Tibial artery (tissue), 4 donors: ENCODE measurements at regions not wholly inside any gene's neighbourhood (a gene's known extent, or its start where the extent isn't known, plus 50 kb on each side); places are given as distances from the start of the nearest gene placed in this dataset.

Experiments
- DNase-seq, 2 donors: peaks; one replicate each; pipeline ENCODE4 v3.0.0-alpha.2; 2019
- H3K27ac ChIP-seq, 2 donors: fragments of 200-600 bp; sonication (generic) in 1 of 2; 1 replicate in 1 of 2; 2 replicates in 1 of 2; pipeline ENCODE4 v1.5.1; 2018 to 2019; ENCODE audit warnings: mild to moderate bottlenecking in 1 of 2
- H3K27me3 ChIP-seq, 2 donors: fragments of 200-600 bp; sonication (generic) in 1 of 2; one replicate each; pipeline versions ENCODE4 v1.5.1 to v1.6.0; 2016 to 2019
- H3K36me3 ChIP-seq, 3 donors: fragments of 200-600 bp; sonication (generic) in 2 of 3; one replicate each; pipeline ENCODE4 v1.5.1; 2016 to 2019; ENCODE audit warnings: mild to moderate bottlenecking in 2 of 3
- H3K4me1 ChIP-seq, 4 donors: fragments of 200-600 bp; sonication (generic) in 2 of 4; 1 replicate in 3 of 4; 2 replicates in 1 of 4; pipeline ENCODE4 v1.5.1; 2016 to 2019
- H3K4me3 ChIP-seq, 2 donors: fragments of 200-600 bp; sonication (generic) in 1 of 2; 1 replicate in 1 of 2; 2 replicates in 1 of 2; pipeline ENCODE4 v1.5.1; 2018 to 2019; ENCODE audit warnings: mild to moderate bottlenecking in 2 of 2
- H3K9me3 ChIP-seq, 3 donors: fragments of 200-600 bp; sonication (generic) in 1 of 3; one replicate each; pipeline ENCODE4 v1.5.1; 2016 to 2019
- intact Hi-C: fragments of 100-400 bp; cut with DNase I; formaldehyde crosslinking; loops from one replicate; pipeline ENCODE4 v1.15.0; 2023; ENCODE audit warnings: low total_unique reads
- TF ChIP-seq, protein P1 (sequence below), 2 experiments: fragments of 200-600 bp in 1 of 2; fragments of 450-650 bp in 1 of 2; IDR thresholded peaks; one replicate each; pipeline ENCODE4 v1.5.1; 2017 to 2019; ENCODE audit warnings: antibody characterized with exemption in 2 of 2, mild to moderate bottlenecking in 1 of 2, moderate library complexity in 1 of 2

DNA sequence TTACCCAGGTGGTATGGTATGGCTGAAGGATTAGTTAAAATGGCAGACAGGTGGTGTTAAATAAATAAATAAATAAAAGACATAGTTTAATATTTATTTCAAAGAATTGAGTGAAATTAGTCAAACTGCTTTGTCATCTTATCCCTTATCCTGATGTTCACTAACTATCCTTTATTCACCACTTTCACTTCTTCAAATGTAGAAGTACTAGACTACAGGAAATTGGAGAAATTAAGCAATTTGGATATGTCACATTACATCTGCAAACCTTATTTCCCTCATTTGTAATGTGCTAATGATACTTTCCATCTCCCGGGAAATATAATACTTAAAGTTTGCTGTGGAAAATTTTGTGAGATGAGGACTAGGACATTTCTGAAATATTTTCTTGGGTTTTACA lies 1195.7 kb downstream of the LRFN5 start:
- Histone ChIP-seq H3K4me1 (no peaks in the 10 kb centered on the region), H3K27ac (no peak overlapping the region), H3K4me3 (no peak overlapping the region), H3K36me3 (no peaks in the 10 kb centered on the region), H3K27me3 (no peaks in the 10 kb centered on the region), H3K9me3 (no peaks in the 10 kb centered on the region)
- intact Hi-C loops, result no loop called here
- no peak for DNase-seq
- TF ChIP-seq, protein P1, sequence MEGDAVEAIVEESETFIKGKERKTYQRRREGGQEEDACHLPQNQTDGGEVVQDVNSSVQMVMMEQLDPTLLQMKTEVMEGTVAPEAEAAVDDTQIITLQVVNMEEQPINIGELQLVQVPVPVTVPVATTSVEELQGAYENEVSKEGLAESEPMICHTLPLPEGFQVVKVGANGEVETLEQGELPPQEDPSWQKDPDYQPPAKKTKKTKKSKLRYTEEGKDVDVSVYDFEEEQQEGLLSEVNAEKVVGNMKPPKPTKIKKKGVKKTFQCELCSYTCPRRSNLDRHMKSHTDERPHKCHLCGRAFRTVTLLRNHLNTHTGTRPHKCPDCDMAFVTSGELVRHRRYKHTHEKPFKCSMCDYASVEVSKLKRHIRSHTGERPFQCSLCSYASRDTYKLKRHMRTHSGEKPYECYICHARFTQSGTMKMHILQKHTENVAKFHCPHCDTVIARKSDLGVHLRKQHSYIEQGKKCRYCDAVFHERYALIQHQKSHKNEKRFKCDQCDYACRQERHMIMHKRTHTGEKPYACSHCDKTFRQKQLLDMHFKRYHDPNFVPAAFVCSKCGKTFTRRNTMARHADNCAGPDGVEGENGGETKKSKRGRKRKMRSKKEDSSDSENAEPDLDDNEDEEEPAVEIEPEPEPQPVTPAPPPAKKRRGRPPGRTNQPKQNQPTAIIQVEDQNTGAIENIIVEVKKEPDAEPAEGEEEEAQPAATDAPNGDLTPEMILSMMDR (IDR thresholded peaks at IDR 0.05), result no peak

DNA sequence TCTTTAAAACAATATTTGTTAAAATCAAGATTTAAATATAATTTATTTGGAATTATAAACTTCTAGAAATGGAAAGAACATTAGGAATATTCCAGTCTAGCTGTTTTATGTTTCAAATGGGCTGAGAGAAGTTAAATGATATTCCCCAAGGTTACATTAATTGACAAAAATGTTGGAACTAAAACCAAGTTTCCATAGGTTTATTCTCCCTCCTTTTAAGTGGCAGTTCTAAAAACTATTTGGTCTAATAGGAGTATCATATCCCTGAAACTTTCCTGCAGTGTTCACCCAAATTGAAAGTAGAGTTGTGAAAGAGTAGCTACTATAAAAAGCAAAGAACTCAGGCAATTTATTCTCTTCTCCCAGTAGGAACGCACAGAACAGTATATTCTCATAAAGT lies 1185.5 kb downstream of the LRFN5 start:
- intact Hi-C loops, result no loop called here
- DNase-seq, result no peak
- H3K9me3 ChIP-seq, result no peaks in the 10 kb centered on the region
- no peaks in the 10 kb centered on the region for H3K27me3 ChIP-seq
- TF ChIP-seq, protein P1 (IDR thresholded peaks at IDR 0.05), result no peak
- H3K4me1 ChIP-seq, result no peaks in the 10 kb centered on the region
- H3K36me3 ChIP-seq, result no peaks in the 10 kb centered on the region
- H3K27ac ChIP-seq, result no peak overlapping the region
- no peak overlapping the region for H3K4me3 ChIP-seq

DNA sequence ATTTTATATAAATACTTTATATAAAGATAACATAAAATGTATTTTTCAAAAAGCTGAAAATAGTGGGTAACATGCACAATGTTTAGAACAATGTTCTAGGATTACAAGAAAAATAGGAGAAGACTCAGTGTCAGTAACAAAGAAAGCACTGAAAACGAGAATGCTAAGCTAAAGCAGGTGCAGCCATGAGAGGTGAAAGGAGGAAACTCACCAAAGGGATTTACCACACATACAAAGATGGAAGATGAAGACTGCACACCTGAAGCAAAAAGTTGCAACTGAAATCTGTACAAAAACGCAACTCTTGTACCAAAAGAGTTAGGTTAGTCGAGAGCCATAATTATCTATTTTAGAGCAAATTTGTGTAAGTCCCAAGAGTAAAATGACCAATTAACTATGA lies 1176.1 kb downstream of the LRFN5 start:
- intact Hi-C loops, result no loop called here
- H3K36me3 ChIP-seq, result no peaks in the 10 kb centered on the region
- H3K27me3 ChIP-seq, result no peaks in the 10 kb centered on the region
- no peak for DNase-seq
- H3K9me3 ChIP-seq, result peaks cover 0 to 16% (median 5%) of the 10 kb centered on the region in 3 donors
- no peak overlapping the region for H3K4me3 ChIP-seq
- no peak overlapping the region for H3K27ac ChIP-seq
- TF ChIP-seq, protein P1 (IDR thresholded peaks at IDR 0.05), result no peak
- H3K4me1 ChIP-seq, result no peaks in the 10 kb centered on the region

DNA sequence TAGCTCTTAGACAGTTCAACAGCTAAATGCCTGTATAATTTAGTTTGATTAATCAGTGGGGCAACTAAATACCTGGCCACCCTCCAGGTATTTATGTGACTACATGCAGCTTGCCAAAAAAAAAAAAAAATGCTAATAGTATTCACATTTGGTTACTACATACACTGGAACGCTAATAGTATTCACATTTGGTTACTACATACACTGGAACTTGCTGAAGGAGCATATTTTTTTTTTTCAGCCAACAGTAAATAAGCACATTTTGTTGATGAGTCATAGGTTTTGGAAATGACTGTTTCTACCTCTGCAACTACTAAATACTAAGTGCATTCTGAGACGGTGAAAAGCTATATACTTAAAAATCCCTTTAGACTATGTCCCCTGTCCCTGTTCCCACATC lies 1172.3 kb downstream of the LRFN5 start:
- H3K36me3 ChIP-seq, result no peaks in the 10 kb centered on the region
- H3K9me3 ChIP-seq, result no peaks in the 10 kb centered on the region
- H3K4me1 ChIP-seq, result no peaks in the 10 kb centered on the region
- H3K4me3 ChIP-seq, result no peak overlapping the region
- DNase-seq, result no peak
- H3K27me3 ChIP-seq, result no peaks in the 10 kb centered on the region
- intact Hi-C loops, result no loop called here
- H3K27ac ChIP-seq, result no peak overlapping the region
- TF ChIP-seq, protein P1 (IDR thresholded peaks at IDR 0.05), result no peak

DNA sequence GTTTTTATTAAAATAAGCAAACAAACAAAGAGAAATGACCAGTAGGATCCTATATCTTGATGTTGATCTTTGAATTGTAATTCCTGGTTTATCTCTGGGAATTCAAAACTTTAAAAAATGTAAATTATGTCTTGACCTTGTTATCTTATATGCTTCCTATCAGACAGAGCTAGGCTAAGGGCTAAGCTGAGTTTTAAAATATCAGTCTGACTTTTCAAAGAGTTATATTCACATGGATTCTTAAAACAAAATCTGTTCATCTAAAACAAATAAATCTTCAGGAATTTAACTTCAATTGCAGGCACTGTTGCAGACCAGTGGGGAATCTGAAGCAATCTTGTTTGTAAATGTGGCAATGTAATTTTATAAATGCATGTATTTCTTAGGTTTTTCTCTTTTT lies 1144.1 kb downstream of the LRFN5 start:
- no peak overlapping the region for H3K27ac ChIP-seq

More for the DNA sequence above, 1144.1 kb downstream of the LRFN5 start:
- TF ChIP-seq, protein P1 (IDR thresholded peaks at IDR 0.05), result no peak
- Histone ChIP-seq H3K4me3 (no peak overlapping the region), H3K4me1 (no peaks in the 10 kb centered on the region), H3K27me3 (no peaks in the 10 kb centered on the region), H3K36me3 (no peaks in the 10 kb centered on the region), H3K9me3 (no peaks in the 10 kb centered on the region)
- intact Hi-C loops, result no loop called here
- no peak for DNase-seq
